Activated naive CD4-positive, alpha-beta T cell treated with anti-CD3 and anti-CD28 coated beads for 36 hours (primary cell): ENCODE measurements at regions not wholly inside any gene's neighbourhood (a gene's known extent, or its start where the extent isn't known, plus 50 kb on each side); places are given as distances from the start of the nearest gene placed in this dataset.

Experiments used
- CTCF ChIA-PET: fragments of 350-600 bp; sonication (Branson Sonifier 250); formaldehyde crosslinking; loops from one replicate; lab custom pipeline; 2021; ENCODE audit warnings: antibody characterized with exemption; lab: Charles Lee
- DNase-seq: peaks from one replicate; pipeline ENCODE4 v3.0.0-alpha.2; 2020
- H3K27ac Mint-ChIP-seq: one replicate; pipeline ENCODE4 v1.8.0; 2021; ENCODE audit warnings: mild to moderate bottlenecking, mixed read lengths
- H3K27me3 Mint-ChIP-seq: one replicate; pipeline ENCODE4 v1.8.0; 2021; ENCODE audit warnings: low read depth, mixed read lengths
- H3K36me3 Mint-ChIP-seq: one replicate; pipeline ENCODE4 v1.8.0; 2021; ENCODE audit warnings: low read depth, mixed read lengths
- H3K4me1 Mint-ChIP-seq: one replicate; pipeline ENCODE4 v1.8.0; 2021; ENCODE audit warnings: low read depth, mixed read lengths
- H3K4me3 Mint-ChIP-seq: one replicate; pipeline ENCODE4 v1.8.0; 2021; ENCODE audit warnings: mild to moderate bottlenecking, moderate library complexity, mixed read lengths
- H3K9me3 Mint-ChIP-seq: one replicate; pipeline ENCODE4 v1.8.0; 2021; ENCODE audit warnings: mixed read lengths
- intact Hi-C: fragments of 100-400 bp; cut with micrococcal nuclease; formaldehyde crosslinking; loops from one replicate; pipeline ENCODE4 v1.15.1; 2023

DNA sequence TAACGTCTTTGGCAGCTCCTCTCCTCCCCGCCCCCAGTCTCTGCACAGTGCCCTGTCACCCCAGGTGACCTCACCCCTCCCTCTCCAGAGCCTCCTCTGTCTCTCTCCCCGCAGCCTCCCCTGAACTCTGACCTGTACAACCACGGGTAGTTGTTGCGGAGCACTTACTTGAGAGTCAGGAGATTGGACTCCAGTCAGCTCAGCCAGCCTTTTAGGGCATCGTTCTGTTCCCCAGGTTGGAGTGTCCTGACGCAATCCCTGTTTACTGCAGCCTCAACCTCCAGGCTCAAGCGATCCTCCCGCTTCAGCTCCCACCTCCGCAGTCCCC, 177.7 kb downstream of the UACA start:
- Mint-ChIP-seq H3K36me3 (no peaks in the 10 kb centered on the region), H3K27ac (no peak overlapping the region), H3K9me3 (no peaks in the 10 kb centered on the region), H3K27me3 (peaks cover 2% of the 10 kb centered on the region), H3K4me3 (peak overlapping the region; percentile 47), H3K4me1 (peaks cover 10% of the 10 kb centered on the region)
- CTCF ChIA-PET: interaction anchor here (0.6 to 3.0 kb wide), 13 partner anchors 12 to 537 kb away, joined by 3 to 12 read pairs (median 4); no protein-coding TSS in a partner anchor
- intact Hi-C loops: no loop called here
- peak; percentile 50 for DNase-seq

DNA sequence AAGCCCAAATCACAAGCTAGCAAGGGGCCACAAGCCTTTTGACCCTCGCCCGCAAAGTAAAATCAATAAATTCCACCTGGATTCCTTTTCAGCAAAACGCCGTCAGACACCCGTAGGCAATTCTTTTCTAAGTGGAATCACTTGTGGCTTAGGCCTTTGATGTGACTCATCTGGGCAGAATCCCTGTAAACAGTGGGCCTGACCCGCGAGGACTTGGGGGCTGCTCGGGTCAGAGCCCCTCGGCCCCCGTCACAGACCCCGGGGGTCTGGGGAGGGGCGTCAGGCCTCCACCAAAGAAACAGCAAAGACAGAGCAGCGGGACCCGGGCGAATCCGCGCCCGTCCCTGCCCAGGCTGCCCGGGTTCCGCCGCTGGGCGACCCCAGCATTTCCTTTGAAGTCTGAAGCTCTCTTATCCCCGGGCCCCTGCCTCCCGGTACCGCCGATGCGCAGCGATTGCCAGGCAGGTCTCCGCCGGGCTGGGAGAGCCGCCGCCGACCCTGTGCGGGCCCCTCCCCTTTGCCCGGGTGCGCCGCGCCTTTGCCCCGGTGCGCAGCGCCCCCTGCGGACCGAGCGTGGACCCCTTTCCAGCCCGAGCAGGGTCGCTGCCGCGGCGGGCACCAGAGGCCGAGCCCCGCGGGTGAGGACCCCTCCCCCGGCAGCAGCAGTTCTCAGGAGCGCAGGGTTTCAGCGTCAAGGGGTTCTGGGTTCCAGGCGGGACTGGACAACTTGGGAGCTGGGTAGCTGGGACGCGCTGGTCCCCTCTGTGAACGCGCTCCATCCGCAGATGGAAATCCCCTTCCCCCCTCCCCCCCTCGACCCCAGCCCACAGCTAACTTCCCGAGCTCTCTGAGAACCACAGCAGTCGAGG, 178.3 kb downstream of the UACA start:
- intact Hi-C loops: no loop called here
- peak overlapping the region; percentile 47 for H3K4me3 Mint-ChIP-seq
- CTCF ChIA-PET: interaction anchor here (0.6 to 3.0 kb wide), 12 partner anchors 11 to 138 kb away, joined by 3 to 12 read pairs (median 4); no protein-coding TSS in a partner anchor
- DNase-seq: peak; percentile 60
- H3K27ac Mint-ChIP-seq: no peak overlapping the region
- peaks cover 2% of the 10 kb centered on the region for H3K27me3 Mint-ChIP-seq
- H3K4me1 Mint-ChIP-seq: peaks cover 10% of the 10 kb centered on the region
- H3K36me3 Mint-ChIP-seq: no peaks in the 10 kb centered on the region
- H3K9me3 Mint-ChIP-seq: no peaks in the 10 kb centered on the region

DNA sequence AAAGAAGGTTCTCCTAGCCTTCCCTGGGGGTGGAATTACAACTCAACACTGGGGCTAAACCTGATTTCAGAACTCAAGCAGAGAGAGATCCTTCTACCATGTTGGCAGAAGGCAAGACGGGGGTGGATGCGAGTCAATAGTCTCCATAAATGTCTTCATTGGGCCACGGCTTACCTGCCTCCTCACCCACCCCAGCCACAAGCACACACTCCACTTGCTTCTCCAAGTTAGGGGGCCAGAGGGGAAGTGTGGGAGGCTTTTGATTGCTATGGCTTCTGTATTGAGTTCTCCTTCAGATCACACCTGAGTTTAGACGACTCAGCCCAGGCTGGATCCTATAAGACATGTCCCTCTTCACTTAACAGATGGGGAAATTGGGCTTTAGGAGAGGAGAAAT, 178.9 kb downstream of the UACA start:
- no peaks in the 10 kb centered on the region for H3K36me3 Mint-ChIP-seq
- peak overlapping the region; percentile 14 for H3K4me3 Mint-ChIP-seq
- no peak overlapping the region for H3K27ac Mint-ChIP-seq
- CTCF ChIA-PET: interaction anchor here (0.6 to 3.0 kb wide), 6 partner anchors 9 to 117 kb away, joined by 3 to 12 read pairs (median 8); no protein-coding TSS in a partner anchor
- peaks cover 10% of the 10 kb centered on the region for H3K4me1 Mint-ChIP-seq
- intact Hi-C loops: no loop called here
- no peaks in the 10 kb centered on the region for H3K9me3 Mint-ChIP-seq
- H3K27me3 Mint-ChIP-seq: peaks cover 2% of the 10 kb centered on the region
- DNase-seq: no peak

DNA sequence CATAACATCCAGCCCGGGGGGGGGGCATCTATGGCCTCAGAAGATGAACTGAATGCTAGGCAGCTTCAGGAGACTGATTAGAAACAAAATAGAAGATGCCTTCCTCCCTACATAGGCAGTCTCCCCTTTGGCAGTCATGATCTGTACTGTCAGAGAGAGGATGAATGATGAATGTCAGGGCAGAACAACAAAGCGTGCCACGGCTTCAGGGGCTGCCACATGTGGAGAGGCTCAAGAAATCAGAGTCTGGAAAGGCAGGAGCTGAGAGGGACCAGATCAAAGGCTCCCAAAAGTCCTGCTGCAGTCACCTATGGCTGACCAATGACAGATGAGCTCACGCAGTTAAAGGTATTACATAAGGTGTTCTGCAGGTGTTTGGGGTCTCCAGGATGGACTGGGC, 180.4 kb downstream of the UACA start:
- peaks cover 2% of the 10 kb centered on the region for H3K27me3 Mint-ChIP-seq
- H3K4me1 Mint-ChIP-seq: peaks cover 10% of the 10 kb centered on the region
- no peak for DNase-seq
- no peaks in the 10 kb centered on the region for H3K36me3 Mint-ChIP-seq
- H3K9me3 Mint-ChIP-seq: no peaks in the 10 kb centered on the region
- H3K4me3 Mint-ChIP-seq: no peak overlapping the region
- H3K27ac Mint-ChIP-seq: no peak overlapping the region
- CTCF ChIA-PET: interaction anchor here (0.6 to 1.3 kb wide), 2 partner anchors 92 to 853 kb away, joined by 3 read pairs; no protein-coding TSS in a partner anchor
- intact Hi-C loops: no loop called here

DNA sequence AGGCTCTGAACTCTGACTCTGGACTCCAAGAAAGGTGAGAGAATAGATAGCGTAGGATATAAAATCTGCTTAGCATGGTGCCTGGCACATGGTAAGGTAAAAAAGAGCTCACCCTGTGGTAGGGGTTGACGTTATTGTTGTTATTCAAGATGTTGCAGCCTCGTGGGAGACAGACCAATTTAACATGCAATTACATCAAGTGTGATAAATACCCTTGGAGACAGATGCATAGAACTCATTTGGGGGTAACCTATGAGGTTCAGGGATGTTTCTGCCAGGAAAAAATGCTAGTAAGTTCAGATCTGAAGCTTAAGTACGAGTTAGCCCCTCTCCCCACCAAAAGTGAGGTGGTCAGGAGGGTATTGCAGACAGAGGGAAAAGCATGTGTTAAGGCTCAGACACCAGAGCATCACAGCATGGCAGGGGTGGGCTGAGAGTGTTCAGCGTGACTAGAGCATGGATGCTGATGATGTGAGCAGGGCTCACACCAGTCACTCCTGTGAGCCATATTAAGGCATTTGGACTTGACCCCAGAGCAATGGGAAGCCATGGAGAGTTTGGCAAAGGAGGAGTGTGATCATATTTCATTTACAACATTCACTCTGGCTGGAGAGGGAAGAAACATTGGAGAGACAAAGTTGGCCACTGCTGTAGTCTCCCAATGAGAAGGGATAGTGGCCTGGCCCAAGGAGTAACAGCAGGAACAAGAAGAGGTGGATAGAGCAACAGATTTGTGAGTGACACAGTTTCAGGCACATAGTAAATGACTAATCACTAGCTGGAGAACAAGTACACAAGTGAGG, 181.0 kb downstream of the UACA start:
- Mint-ChIP-seq H3K27ac (no peak overlapping the region), H3K36me3 (no peaks in the 10 kb centered on the region), H3K4me1 (peaks cover 10% of the 10 kb centered on the region), H3K27me3 (peaks cover 2% of the 10 kb centered on the region), H3K4me3 (no peak overlapping the region), H3K9me3 (no peaks in the 10 kb centered on the region)
- no peak for DNase-seq
- CTCF ChIA-PET: interaction anchor here (0.6 to 1.3 kb wide), 4 partner anchors 54 to 853 kb away, joined by 3 read pairs; no protein-coding TSS in a partner anchor
- intact Hi-C loops: no loop called here

DNA sequence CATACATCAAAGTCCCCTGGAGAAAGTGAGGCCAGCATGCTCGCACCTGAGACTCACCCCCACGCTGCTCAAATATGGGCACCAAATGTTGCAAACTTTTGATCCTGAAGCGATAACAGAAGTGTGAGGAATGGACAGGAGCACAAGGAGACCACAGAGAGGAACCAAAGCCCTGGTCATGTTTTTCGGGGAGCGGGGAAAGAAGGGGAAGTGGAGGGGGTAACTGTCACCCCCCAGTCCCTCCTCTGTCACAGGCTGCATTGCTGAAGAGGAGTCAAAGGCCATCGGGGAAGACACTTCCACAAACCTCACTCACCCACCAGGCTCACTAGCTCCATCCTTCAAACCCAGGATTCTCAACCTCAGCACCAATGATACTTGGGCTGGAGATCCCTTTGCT, 182.4 kb downstream of the UACA start:
- Mint-ChIP-seq H3K4me1 (peaks cover 11% of the 10 kb centered on the region), H3K9me3 (no peaks in the 10 kb centered on the region), H3K4me3 (no peak overlapping the region), H3K27me3 (peaks cover 2% of the 10 kb centered on the region), H3K27ac (no peak overlapping the region), H3K36me3 (no peaks in the 10 kb centered on the region)
- intact Hi-C loops: no loop called here
- CTCF ChIA-PET: interaction anchor here (1.6 kb wide), 1 partner anchor 15 kb away, joined by 5 read pairs; no protein-coding TSS in a partner anchor
- DNase-seq: no peak

DNA sequence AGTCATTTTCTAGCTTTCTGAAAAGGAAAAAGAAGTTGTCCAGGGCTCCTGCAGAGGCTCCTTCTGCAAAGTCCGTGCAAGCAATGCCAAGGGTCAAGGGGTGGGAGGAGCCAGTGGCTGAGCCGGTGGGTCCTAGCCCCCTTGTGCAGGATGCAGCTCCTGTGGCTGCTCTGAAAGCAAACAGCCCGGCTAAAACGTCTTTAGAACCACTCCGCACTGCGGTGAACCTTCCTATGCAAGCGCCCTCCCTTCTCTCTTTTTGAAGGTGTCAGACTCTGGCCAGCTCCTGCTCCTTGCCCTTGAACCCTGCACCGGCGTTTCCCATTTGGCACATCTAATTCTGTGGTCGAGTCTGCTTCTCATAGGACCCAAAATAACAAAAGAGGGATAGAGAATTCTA, 183.1 kb downstream of the UACA start:
- Mint-ChIP-seq H3K4me1 (peaks cover 13% of the 10 kb centered on the region), H3K27me3 (no peaks in the 10 kb centered on the region), H3K36me3 (no peaks in the 10 kb centered on the region), H3K27ac (no peak overlapping the region), H3K9me3 (no peaks in the 10 kb centered on the region), H3K4me3 (no peak overlapping the region)
- CTCF ChIA-PET: interaction anchor here (1.6 kb wide), 1 partner anchor 14 kb away, joined by 5 read pairs; no protein-coding TSS in a partner anchor
- intact Hi-C loops: no loop called here
- DNase-seq: no peak

DNA sequence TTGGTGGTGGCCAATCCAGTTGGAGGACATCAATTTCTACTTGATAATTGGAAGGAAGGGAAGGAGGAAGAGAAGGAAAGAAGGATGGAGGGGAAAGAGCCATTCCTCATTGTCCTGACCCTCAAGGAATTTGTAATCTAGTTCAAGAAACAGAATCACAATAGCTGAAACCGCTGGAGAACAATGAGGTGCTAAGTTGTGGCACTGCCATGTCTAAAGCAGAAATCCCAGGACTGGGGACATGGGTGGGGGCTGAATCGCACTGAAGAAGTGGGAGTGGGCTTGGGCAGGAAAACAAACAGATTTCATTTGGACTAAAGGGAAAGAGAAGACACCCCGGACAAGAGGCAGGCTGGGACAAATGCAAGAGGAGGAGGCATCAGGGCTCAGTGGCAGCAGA, 183.6 kb downstream of the UACA start:
- CTCF ChIA-PET: interaction anchor here (1.6 kb wide), 1 partner anchor 13 kb away, joined by 5 read pairs; no protein-coding TSS in a partner anchor
- Mint-ChIP-seq H3K36me3 (no peaks in the 10 kb centered on the region), H3K9me3 (no peaks in the 10 kb centered on the region), H3K4me1 (peaks cover 13% of the 10 kb centered on the region), H3K27ac (no peak overlapping the region), H3K4me3 (no peak overlapping the region), H3K27me3 (no peaks in the 10 kb centered on the region)
- DNase-seq: no peak
- intact Hi-C loops: no loop called here

DNA sequence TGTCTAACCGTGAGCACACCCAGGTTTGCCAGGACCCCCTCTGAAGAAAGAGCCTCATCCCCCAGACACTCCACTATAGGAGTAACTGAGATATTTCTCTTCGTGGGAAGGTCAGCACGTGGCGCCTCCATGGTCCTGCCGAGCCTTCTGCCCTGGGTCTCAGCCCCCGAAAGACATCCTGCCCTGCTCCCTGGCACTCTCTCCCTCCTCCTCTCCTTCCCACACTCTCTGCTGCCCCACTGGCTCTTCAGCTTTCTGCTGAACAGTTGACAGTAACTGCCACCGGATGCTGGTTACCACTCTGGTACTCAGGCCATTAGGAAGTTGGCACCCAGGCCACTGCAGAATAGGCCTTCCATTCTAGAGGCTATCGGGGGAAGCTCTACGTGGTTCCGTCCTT, 185.2 kb downstream of the UACA start:
- Mint-ChIP-seq H3K4me3 (no peak overlapping the region), H3K4me1 (peaks cover 11% of the 10 kb centered on the region), H3K9me3 (peaks cover 7% of the 10 kb centered on the region), H3K36me3 (peaks cover 3% of the 10 kb centered on the region), H3K27me3 (no peaks in the 10 kb centered on the region), H3K27ac (no peak overlapping the region)
- intact Hi-C loops: no loop called here
- CTCF ChIA-PET: no interaction called here
- no peak for DNase-seq

DNA sequence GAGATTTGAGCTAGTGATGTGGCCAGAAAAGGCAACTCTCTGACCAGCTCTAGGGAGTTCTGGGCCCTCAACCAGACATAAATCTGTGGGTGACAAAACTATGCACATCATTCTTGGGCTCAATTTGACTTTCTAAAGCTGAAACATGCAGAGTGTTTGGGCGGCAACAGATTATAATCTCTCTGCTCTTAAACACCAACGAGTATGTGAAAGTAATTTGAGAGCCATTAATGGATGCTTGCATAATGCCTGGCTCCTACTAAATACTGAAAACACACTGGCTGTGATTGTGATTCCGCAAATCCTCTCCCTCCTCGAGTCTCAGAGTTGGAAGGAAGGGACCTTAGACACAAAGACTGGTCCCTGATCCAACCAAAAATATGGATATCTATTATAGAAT, 186.7 kb downstream of the UACA start:
- intact Hi-C loops: no loop called here
- Mint-ChIP-seq H3K36me3 (peaks cover 3% of the 10 kb centered on the region), H3K27me3 (no peaks in the 10 kb centered on the region), H3K27ac (no peak overlapping the region), H3K9me3 (peaks cover 7% of the 10 kb centered on the region), H3K4me1 (peaks cover 11% of the 10 kb centered on the region), H3K4me3 (no peak overlapping the region)
- CTCF ChIA-PET: interaction anchor here (0.7 kb wide), 1 partner anchor 17 kb away, joined by 4 read pairs; no protein-coding TSS in a partner anchor
- DNase-seq: no peak

DNA sequence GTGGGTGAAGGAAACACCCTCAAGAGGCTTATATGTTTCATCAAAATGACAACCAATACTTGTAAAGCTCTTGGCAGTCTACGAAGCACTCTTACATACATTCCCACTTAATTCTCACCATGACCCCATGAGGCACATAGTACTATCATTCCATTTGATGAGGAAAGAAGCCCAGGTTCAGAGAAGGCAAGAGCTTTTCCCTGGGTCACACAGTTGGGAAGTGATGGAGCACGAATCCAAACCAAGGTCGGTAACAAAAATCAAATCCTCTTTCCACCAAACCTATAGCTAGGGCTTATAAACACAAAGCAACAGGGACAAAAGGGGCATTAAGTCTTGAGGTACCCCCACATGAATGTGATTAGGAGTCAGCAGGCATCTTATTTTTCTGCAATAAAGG, 187.1 kb downstream of the UACA start:
- Mint-ChIP-seq H3K27ac (no peak overlapping the region), H3K9me3 (peaks cover 7% of the 10 kb centered on the region), H3K36me3 (peaks cover 3% of the 10 kb centered on the region), H3K4me1 (peaks cover 11% of the 10 kb centered on the region), H3K27me3 (no peaks in the 10 kb centered on the region), H3K4me3 (no peak overlapping the region)
- CTCF ChIA-PET: interaction anchor here (0.6 to 0.7 kb wide), 2 partner anchors 17 to 86 kb away, joined by 3 to 4 read pairs; no protein-coding TSS in a partner anchor
- no peak for DNase-seq
- intact Hi-C loops: no loop called here
